ENCODE measurements at regions not wholly inside any gene's neighbourhood (a gene's known extent, or its start where the extent isn't known, plus 50 kb on each side); places are given as distances from the start of the nearest gene placed in this dataset.

GRCh38 chr7:21028599-21028998, 241.9 kb upstream of the SP8 start:
- DNase-seq (ENCODE audit: low spot score in 2 of 2, unreplicated experiment in 2 of 2): no peak
- Mint-ChIP-seq H3K9me3 (no peaks in the 10 kb centered on the region), H3K4me1 (no peaks in the 10 kb centered on the region), H3K27ac (no peak overlapping the region), H3K4me3 (no peak overlapping the region), H3K27me3 (ENCODE audit: low read depth) (peaks cover 58% of the 10 kb centered on the region), H3K36me3 (no peaks in the 10 kb centered on the region)
- TF ChIP-seq CTCF (IDR thresholded peaks at IDR 0.05; ENCODE audit: unreplicated experiment): no peak

GRCh38 chr7:21029006-21029405, 242.3 kb upstream of the SP8 start:
- H3K4me1 Mint-ChIP-seq: no peaks in the 10 kb centered on the region
- TF ChIP-seq CTCF (IDR thresholded peaks at IDR 0.05; ENCODE audit: unreplicated experiment): no peak
- no peak overlapping the region for H3K4me3 Mint-ChIP-seq

GRCh38 chr7:21030237-21030871, 243.7 kb upstream of the SP8 start:
- Mint-ChIP-seq H3K4me1 (no peaks in the 10 kb centered on the region), H3K27ac (no peak overlapping the region), H3K4me3 (no peak overlapping the region), H3K9me3 (no peaks in the 10 kb centered on the region), H3K27me3 (ENCODE audit: low read depth) (peaks cover 45% of the 10 kb centered on the region), H3K36me3 (no peaks in the 10 kb centered on the region)
- no peak for TF ChIP-seq CTCF (IDR thresholded peaks at IDR 0.05; ENCODE audit: unreplicated experiment)
- no peak for DNase-seq (ENCODE audit: low spot score in 2 of 2, unreplicated experiment in 2 of 2)

More at GRCh38 chr7:21029006-21029405, 242.3 kb upstream of the SP8 start:
- DNase-seq (ENCODE audit: low spot score in 2 of 2, unreplicated experiment in 2 of 2): no peak
- no peak overlapping the region for H3K27ac Mint-ChIP-seq
- H3K9me3 Mint-ChIP-seq: no peaks in the 10 kb centered on the region
- H3K27me3 Mint-ChIP-seq (ENCODE audit: low read depth): peaks cover 54% of the 10 kb centered on the region
- no peaks in the 10 kb centered on the region for H3K36me3 Mint-ChIP-seq

GRCh38 chr7:21041252-21041651, 254.6 kb upstream of the SP8 start:
- DNase-seq (ENCODE audit: low spot score in 2 of 2, unreplicated experiment in 2 of 2): no peak
- Mint-ChIP-seq H3K27me3 (ENCODE audit: low read depth) (peaks cover 14% of the 10 kb centered on the region), H3K4me3 (no peak overlapping the region), H3K9me3 (peaks cover 22% of the 10 kb centered on the region), H3K36me3 (peaks cover 2% of the 10 kb centered on the region), H3K4me1 (no peaks in the 10 kb centered on the region), H3K27ac (no peak overlapping the region)
- TF ChIP-seq CTCF (IDR thresholded peaks at IDR 0.05; ENCODE audit: unreplicated experiment): no peak

- Mint-ChIP-seq H3K4me3 (no peak overlapping the region), H3K27me3 (ENCODE audit: low read depth) (peaks cover 13% of the 10 kb centered on the region), H3K4me1 (no peaks in the 10 kb centered on the region), H3K27ac (no peak overlapping the region), H3K9me3 (peaks cover 20% of the 10 kb centered on the region), H3K36me3 (peaks cover 2% of the 10 kb centered on the region)
- TF ChIP-seq CTCF (IDR thresholded peaks at IDR 0.05; ENCODE audit: unreplicated experiment): no peak
- no peak for DNase-seq (ENCODE audit: low spot score in 2 of 2, unreplicated experiment in 2 of 2)
Measured at GRCh38 chr7:21041666-21042065, 255.0 kb upstream of the SP8 start.

- Mint-ChIP-seq H3K36me3 (no peaks in the 10 kb centered on the region), H3K4me1 (no peaks in the 10 kb centered on the region)
- no peak for TF ChIP-seq CTCF (IDR thresholded peaks at IDR 0.05; ENCODE audit: unreplicated experiment)
Measured at GRCh38 chr7:21044384-21044783, 257.7 kb upstream of the SP8 start.

More at GRCh38 chr7:21044384-21044783, 257.7 kb upstream of the SP8 start:
- no peak for DNase-seq (ENCODE audit: low spot score in 2 of 2, unreplicated experiment in 2 of 2)
- no peak overlapping the region for H3K27ac Mint-ChIP-seq
- H3K27me3 Mint-ChIP-seq (ENCODE audit: low read depth): peaks cover 15% of the 10 kb centered on the region
- H3K4me3 Mint-ChIP-seq: no peak overlapping the region
- H3K9me3 Mint-ChIP-seq: no peaks in the 10 kb centered on the region
